WTC11 (cell line): ENCODE measurements at regions not wholly inside any gene's neighbourhood (a gene's known extent, or its start where the extent isn't known, plus 50 kb on each side); places are given as distances from the start of the nearest gene placed in this dataset.

Experiments used
- ESRRA ChIP-seq: sonication (generic); formaldehyde crosslinking; IDR thresholded peaks from 2 replicates; pipeline ENCODE4 v1.8.1; 2022; ENCODE audit warnings: mild to moderate bottlenecking, missing genetic modification reagents, borderline replicate concordance
- ETV6 ChIP-seq: sonication (generic); formaldehyde crosslinking; IDR thresholded peaks from 2 replicates; pipeline ENCODE4 v1.8.1; 2022; ENCODE audit warnings: mild to moderate bottlenecking, missing genetic modification reagents
- FOXJ3 ChIP-seq: sonication (generic); formaldehyde crosslinking; IDR thresholded peaks from 2 replicates; pipeline ENCODE4 v1.9.0; 2021; ENCODE audit warnings: missing genetic modification reagents, mild to moderate bottlenecking, borderline replicate concordance
- FOXK1 ChIP-seq: sonication (generic); formaldehyde crosslinking; IDR thresholded peaks from 2 replicates; pipeline ENCODE4 v1.8.0; 2022; ENCODE audit warnings: mild to moderate bottlenecking, moderate library complexity, missing genetic modification reagents
- JUN ChIP-seq: sonication (generic); formaldehyde crosslinking; IDR thresholded peaks from 2 replicates; pipeline ENCODE4 v1.8.0; 2023; ENCODE audit warnings: mild to moderate bottlenecking, missing genetic modification reagents
- RORB ChIP-seq: fragments of 250-450 bp; sonication (Bioruptor Pico); IDR thresholded peaks from 2 replicates; pipeline ENCODE4 v1.9.0; 2021; ENCODE audit warnings: mild to moderate bottlenecking
- TP53 ChIP-seq: sonication (generic); formaldehyde crosslinking; IDR thresholded peaks from 2 replicates; pipeline ENCODE4 v1.8.1; 2023; ENCODE audit warnings: mild to moderate bottlenecking, missing genetic modification reagents
- TF ChIP-seq, protein P1 (sequence below): sonication (generic); formaldehyde crosslinking; IDR thresholded peaks from 2 replicates; pipeline ENCODE4 v1.8.0; 2022; ENCODE audit warnings: missing genetic modification reagents
- TF ChIP-seq, protein P2 (sequence below): sonication (generic); formaldehyde crosslinking; IDR thresholded peaks from 2 replicates; pipeline ENCODE4 v1.8.1; 2023; ENCODE audit warnings: mild to moderate bottlenecking, missing genetic modification reagents, borderline replicate concordance
- TF ChIP-seq, protein P3 (sequence below): sonication (generic); formaldehyde crosslinking; IDR thresholded peaks from 2 replicates; pipeline ENCODE4 v1.8.0; 2022; ENCODE audit warnings: mild to moderate bottlenecking, missing genetic modification reagents
- TF ChIP-seq, protein P4 (sequence below): fragments of 200-600 bp; IDR thresholded peaks from 2 replicates; pipeline ENCODE4 v1.8.0; 2022; ENCODE audit warnings: antibody characterized with exemption
- TF ChIP-seq, protein P5 (sequence below): sonication (generic); formaldehyde crosslinking; IDR thresholded peaks from 2 replicates; pipeline ENCODE4 v1.8.1; 2023; ENCODE audit warnings: mild to moderate bottlenecking, missing genetic modification reagents, moderate library complexity
- TF ChIP-seq, protein P6 (sequence below): sonication (generic); formaldehyde crosslinking; IDR thresholded peaks from 2 replicates; pipeline ENCODE4 v1.8.0; 2023; ENCODE audit warnings: missing genetic modification reagents, mild to moderate bottlenecking, borderline replicate concordance
- TF ChIP-seq, protein P7 (sequence below): fragments of 250-450 bp; sonication (Bioruptor Pico); IDR thresholded peaks from 2 replicates; pipeline ENCODE4 v1.9.0; 2021; ENCODE audit warnings: moderate library complexity, mild to moderate bottlenecking, inconsistent platforms, borderline replicate concordance

DNA sequence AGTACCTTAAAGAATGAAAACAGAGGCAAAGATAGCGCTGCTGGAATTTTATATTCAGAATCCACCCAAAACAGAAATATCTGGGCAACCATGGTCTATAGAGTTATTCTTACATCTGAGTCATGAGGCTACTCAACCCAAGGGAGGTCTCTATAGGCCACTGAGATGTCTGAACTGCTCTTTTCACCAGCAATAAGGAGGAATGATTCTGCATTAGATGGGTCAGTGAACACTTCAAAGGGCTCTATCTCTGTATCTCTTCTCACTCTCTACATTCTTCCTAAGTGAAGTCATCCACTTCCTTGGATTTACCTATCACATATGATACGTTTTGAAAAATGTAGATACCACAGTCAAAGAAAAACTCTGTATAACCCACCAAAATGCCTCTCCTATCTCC, 90.2 kb upstream of the NGF start:
- TF ChIP-seq TP53 (CRISPR knock-in tag) (no peak), ETV6 (CRISPR knock-in tag) (no peak), FOXJ3 (no peak), ESRRA (CRISPR knock-in tag) (no peak), FOXK1 (no peak), RORB (CRISPR knock-in tag) (no peak), JUN (CRISPR knock-in tag) (no peak)
- TF ChIP-seq, protein P1, sequence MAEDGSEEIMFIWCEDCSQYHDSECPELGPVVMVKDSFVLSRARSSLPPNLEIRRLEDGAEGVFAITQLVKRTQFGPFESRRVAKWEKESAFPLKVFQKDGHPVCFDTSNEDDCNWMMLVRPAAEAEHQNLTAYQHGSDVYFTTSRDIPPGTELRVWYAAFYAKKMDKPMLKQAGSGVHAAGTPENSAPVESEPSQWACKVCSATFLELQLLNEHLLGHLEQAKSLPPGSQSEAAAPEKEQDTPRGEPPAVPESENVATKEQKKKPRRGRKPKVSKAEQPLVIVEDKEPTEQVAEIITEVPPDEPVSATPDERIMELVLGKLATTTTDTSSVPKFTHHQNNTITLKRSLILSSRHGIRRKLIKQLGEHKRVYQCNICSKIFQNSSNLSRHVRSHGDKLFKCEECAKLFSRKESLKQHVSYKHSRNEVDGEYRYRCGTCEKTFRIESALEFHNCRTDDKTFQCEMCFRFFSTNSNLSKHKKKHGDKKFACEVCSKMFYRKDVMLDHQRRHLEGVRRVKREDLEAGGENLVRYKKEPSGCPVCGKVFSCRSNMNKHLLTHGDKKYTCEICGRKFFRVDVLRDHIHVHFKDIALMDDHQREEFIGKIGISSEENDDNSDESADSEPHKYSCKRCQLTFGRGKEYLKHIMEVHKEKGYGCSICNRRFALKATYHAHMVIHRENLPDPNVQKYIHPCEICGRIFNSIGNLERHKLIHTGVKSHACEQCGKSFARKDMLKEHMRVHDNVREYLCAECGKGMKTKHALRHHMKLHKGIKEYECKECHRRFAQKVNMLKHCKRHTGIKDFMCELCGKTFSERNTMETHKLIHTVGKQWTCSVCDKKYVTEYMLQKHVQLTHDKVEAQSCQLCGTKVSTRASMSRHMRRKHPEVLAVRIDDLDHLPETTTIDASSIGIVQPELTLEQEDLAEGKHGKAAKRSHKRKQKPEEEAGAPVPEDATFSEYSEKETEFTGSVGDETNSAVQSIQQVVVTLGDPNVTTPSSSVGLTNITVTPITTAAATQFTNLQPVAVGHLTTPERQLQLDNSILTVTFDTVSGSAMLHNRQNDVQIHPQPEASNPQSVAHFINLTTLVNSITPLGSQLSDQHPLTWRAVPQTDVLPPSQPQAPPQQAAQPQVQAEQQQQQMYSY (CRISPR knock-in tag), result no peak
- TF ChIP-seq, protein P2, sequence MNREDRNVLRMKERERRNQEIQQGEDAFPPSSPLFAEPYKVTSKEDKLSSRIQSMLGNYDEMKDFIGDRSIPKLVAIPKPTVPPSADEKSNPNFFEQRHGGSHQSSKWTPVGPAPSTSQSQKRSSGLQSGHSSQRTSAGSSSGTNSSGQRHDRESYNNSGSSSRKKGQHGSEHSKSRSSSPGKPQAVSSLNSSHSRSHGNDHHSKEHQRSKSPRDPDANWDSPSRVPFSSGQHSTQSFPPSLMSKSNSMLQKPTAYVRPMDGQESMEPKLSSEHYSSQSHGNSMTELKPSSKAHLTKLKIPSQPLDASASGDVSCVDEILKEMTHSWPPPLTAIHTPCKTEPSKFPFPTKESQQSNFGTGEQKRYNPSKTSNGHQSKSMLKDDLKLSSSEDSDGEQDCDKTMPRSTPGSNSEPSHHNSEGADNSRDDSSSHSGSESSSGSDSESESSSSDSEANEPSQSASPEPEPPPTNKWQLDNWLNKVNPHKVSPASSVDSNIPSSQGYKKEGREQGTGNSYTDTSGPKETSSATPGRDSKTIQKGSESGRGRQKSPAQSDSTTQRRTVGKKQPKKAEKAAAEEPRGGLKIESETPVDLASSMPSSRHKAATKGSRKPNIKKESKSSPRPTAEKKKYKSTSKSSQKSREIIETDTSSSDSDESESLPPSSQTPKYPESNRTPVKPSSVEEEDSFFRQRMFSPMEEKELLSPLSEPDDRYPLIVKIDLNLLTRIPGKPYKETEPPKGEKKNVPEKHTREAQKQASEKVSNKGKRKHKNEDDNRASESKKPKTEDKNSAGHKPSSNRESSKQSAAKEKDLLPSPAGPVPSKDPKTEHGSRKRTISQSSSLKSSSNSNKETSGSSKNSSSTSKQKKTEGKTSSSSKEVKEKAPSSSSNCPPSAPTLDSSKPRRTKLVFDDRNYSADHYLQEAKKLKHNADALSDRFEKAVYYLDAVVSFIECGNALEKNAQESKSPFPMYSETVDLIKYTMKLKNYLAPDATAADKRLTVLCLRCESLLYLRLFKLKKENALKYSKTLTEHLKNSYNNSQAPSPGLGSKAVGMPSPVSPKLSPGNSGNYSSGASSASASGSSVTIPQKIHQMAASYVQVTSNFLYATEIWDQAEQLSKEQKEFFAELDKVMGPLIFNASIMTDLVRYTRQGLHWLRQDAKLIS (CRISPR knock-in tag), result no peak
- TF ChIP-seq, protein P3, sequence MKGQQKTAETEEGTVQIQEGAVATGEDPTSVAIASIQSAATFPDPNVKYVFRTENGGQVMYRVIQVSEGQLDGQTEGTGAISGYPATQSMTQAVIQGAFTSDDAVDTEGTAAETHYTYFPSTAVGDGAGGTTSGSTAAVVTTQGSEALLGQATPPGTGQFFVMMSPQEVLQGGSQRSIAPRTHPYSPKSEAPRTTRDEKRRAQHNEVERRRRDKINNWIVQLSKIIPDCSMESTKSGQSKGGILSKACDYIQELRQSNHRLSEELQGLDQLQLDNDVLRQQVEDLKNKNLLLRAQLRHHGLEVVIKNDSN (CRISPR knock-in tag), result no peak
- TF ChIP-seq, protein P4, sequence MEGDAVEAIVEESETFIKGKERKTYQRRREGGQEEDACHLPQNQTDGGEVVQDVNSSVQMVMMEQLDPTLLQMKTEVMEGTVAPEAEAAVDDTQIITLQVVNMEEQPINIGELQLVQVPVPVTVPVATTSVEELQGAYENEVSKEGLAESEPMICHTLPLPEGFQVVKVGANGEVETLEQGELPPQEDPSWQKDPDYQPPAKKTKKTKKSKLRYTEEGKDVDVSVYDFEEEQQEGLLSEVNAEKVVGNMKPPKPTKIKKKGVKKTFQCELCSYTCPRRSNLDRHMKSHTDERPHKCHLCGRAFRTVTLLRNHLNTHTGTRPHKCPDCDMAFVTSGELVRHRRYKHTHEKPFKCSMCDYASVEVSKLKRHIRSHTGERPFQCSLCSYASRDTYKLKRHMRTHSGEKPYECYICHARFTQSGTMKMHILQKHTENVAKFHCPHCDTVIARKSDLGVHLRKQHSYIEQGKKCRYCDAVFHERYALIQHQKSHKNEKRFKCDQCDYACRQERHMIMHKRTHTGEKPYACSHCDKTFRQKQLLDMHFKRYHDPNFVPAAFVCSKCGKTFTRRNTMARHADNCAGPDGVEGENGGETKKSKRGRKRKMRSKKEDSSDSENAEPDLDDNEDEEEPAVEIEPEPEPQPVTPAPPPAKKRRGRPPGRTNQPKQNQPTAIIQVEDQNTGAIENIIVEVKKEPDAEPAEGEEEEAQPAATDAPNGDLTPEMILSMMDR, result no peak
- TF ChIP-seq, protein P5, sequence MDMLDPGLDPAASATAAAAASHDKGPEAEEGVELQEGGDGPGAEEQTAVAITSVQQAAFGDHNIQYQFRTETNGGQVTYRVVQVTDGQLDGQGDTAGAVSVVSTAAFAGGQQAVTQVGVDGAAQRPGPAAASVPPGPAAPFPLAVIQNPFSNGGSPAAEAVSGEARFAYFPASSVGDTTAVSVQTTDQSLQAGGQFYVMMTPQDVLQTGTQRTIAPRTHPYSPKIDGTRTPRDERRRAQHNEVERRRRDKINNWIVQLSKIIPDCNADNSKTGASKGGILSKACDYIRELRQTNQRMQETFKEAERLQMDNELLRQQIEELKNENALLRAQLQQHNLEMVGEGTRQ (CRISPR knock-in tag), result no peak
- TF ChIP-seq, protein P6, sequence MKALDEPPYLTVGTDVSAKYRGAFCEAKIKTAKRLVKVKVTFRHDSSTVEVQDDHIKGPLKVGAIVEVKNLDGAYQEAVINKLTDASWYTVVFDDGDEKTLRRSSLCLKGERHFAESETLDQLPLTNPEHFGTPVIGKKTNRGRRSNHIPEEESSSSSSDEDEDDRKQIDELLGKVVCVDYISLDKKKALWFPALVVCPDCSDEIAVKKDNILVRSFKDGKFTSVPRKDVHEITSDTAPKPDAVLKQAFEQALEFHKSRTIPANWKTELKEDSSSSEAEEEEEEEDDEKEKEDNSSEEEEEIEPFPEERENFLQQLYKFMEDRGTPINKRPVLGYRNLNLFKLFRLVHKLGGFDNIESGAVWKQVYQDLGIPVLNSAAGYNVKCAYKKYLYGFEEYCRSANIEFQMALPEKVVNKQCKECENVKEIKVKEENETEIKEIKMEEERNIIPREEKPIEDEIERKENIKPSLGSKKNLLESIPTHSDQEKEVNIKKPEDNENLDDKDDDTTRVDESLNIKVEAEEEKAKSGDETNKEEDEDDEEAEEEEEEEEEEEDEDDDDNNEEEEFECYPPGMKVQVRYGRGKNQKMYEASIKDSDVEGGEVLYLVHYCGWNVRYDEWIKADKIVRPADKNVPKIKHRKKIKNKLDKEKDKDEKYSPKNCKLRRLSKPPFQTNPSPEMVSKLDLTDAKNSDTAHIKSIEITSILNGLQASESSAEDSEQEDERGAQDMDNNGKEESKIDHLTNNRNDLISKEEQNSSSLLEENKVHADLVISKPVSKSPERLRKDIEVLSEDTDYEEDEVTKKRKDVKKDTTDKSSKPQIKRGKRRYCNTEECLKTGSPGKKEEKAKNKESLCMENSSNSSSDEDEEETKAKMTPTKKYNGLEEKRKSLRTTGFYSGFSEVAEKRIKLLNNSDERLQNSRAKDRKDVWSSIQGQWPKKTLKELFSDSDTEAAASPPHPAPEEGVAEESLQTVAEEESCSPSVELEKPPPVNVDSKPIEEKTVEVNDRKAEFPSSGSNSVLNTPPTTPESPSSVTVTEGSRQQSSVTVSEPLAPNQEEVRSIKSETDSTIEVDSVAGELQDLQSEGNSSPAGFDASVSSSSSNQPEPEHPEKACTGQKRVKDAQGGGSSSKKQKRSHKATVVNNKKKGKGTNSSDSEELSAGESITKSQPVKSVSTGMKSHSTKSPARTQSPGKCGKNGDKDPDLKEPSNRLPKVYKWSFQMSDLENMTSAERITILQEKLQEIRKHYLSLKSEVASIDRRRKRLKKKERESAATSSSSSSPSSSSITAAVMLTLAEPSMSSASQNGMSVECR (CRISPR knock-in tag), result no peak
- TF ChIP-seq, protein P7, sequence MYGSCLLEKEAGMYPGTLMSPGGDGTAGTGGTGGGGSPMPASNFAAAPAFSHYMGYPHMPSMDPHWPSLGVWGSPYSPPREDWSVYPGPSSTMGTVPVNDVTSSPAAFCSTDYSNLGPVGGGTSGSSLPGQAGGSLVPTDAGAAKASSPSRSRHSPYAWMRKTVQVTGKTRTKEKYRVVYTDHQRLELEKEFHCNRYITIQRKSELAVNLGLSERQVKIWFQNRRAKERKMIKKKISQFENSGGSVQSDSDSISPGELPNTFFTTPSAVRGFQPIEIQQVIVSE (CRISPR knock-in tag), result no peak
